HG03159 (cell line): ENCODE measurements at regions not wholly inside any gene's neighbourhood (a gene's known extent, or its start where the extent isn't known, plus 50 kb on each side); places are given as distances from the start of the nearest gene placed in this dataset.

Experiments
- ATAC-seq: cut with Tn5 transposase; IDR thresholded peaks from one replicate; pipeline ENCODE4 v1.9.1; 2021; ENCODE audit warnings: mild to moderate bottlenecking, moderate library complexity; ENCODE audit not compliant: unreplicated experiment

- no peak for ATAC-seq
Observed at GRCh38 chr1:34686531-34686930, 68.3 kb upstream of the GJB5 start.

- ATAC-seq = no peak
Observed at GRCh38 chr1:34688006-34688741, 66.7 kb upstream of the GJB5 start.

GRCh38 chr1:34690269-34690668 is 64.6 kb upstream of the GJB5 start:
- ATAC-seq = no peak

GRCh38 chr1:34693081-34693480 is 61.8 kb upstream of the GJB5 start:
- ATAC-seq = no peak

- ATAC-seq = no peak
Observed at GRCh38 chr1:34694383-34694782, 60.5 kb upstream of the GJB5 start.

- ATAC-seq = no peak
Observed at GRCh38 chr1:34695580-34695979, 59.3 kb upstream of the GJB5 start.

GRCh38 chr1:34696230-34696629 is 58.6 kb upstream of the GJB5 start:
- ATAC-seq = no peak

GRCh38 chr1:34696981-34697380 is 57.9 kb upstream of the GJB5 start:
- no peak for ATAC-seq

- ATAC-seq = no peak
Observed at GRCh38 chr1:34697818-34698217, 57.0 kb upstream of the GJB5 start.

- no peak for ATAC-seq
Observed at GRCh38 chr1:34701326-34702060, 53.4 kb upstream of the GJB5 start.
